Activated T-helper 17 cell treated with anti-CD3 and anti-CD28 coated beads, Interleukin-2, amount 50 U/mL, for 72 hours (primary cell): ENCODE measurements at regions not wholly inside any gene's neighbourhood (a gene's known extent, or its start where the extent isn't known, plus 50 kb on each side); places are given as distances from the start of the nearest gene placed in this dataset.

ENCODE experiments used
- ATAC-seq: fragments of 150-1000 bp; cut with Tn5 transposase; replicated peaks from 2 replicates; pipeline ENCODE4 v1.10.0; 2021; ENCODE audit warnings: mild to moderate bottlenecking, moderate library complexity
- H3K27ac Mint-ChIP-seq: one replicate; pipeline ENCODE4 v1.8.0; 2022; ENCODE audit warnings: mixed read lengths
- H3K27me3 Mint-ChIP-seq: one replicate; pipeline ENCODE4 v1.8.0; 2022; ENCODE audit warnings: mixed read lengths
- H3K36me3 Mint-ChIP-seq: one replicate; pipeline ENCODE4 v1.8.0; 2022; ENCODE audit warnings: low read depth, mild to moderate bottlenecking, mixed read lengths
- H3K4me1 Mint-ChIP-seq: one replicate; pipeline ENCODE4 v1.8.0; 2022; ENCODE audit warnings: mixed read lengths
- H3K4me3 Mint-ChIP-seq: one replicate; pipeline ENCODE4 v1.8.0; 2022; ENCODE audit warnings: mild to moderate bottlenecking, mixed read lengths
- H3K9me3 Mint-ChIP-seq: one replicate; pipeline ENCODE4 v1.8.0; 2022; ENCODE audit warnings: mixed read lengths

- Mint-ChIP-seq H3K36me3 (no peaks in the 10 kb centered on the region), H3K27me3 (peaks cover 35% of the 10 kb centered on the region), H3K27ac (peak overlapping the region; percentile 36), H3K9me3 (no peaks in the 10 kb centered on the region), H3K4me1 (peaks cover 15% of the 10 kb centered on the region), H3K4me3 (no peak overlapping the region)
- no peak for ATAC-seq
These were observed 472.1 kb downstream of the PTPRU start for GRCh38 chr1:29708381-29708780.

DNA sequence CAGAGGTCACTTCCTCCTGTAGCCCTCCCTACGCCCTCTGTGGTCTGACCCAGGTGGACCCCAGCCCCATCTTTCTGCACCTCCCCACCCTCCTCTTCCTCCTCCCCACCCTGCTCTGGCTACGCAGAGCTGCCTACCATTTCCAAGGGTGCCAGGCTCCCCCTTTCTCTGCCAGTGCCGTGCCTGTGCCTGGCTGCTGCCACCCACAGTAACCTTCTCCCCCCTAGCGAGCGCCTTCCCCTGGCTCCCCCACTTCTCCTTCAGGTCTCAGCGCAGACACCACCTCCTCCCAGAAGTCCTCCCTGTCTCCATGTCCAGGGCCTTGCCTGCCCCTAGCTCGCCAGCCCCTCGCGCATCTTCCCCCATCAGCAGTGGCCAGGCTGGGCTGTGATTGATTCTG lies 471.5 kb downstream of the PTPRU start:
- ATAC-seq = no peak
- Mint-ChIP-seq H3K4me3 (no peak overlapping the region), H3K36me3 (no peaks in the 10 kb centered on the region), H3K9me3 (no peaks in the 10 kb centered on the region), H3K4me1 (peaks cover 15% of the 10 kb centered on the region), H3K27me3 (peaks cover 36% of the 10 kb centered on the region), H3K27ac (peak overlapping the region; percentile 5)

DNA sequence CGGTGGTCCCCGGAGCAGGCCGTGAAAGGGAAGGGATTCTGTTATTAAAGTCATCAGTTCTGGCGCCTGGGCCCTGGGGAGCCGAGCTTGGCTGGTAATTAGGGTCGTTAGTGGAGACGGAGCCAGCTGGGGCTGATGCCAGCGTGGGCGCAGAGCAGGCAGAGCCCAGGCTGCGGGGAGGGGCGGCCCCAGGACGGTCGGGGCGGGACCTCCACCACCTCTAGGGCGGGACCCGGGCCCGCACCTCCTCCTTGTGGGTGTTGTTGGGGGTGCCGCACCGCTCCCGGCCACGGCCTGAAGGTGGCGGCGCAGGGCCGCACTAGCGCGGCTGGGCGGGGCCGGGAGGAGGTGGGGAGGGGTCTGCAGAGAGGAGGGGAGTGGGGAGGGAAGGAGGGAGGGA lies 470.6 kb downstream of the PTPRU start:
- Mint-ChIP-seq H3K36me3 (no peaks in the 10 kb centered on the region), H3K4me3 (no peak overlapping the region), H3K27me3 (peaks cover 42% of the 10 kb centered on the region), H3K9me3 (no peaks in the 10 kb centered on the region), H3K27ac (no peak overlapping the region), H3K4me1 (peaks cover 10% of the 10 kb centered on the region)
- peak; percentile 61 for ATAC-seq

- no peaks in the 10 kb centered on the region for H3K9me3 Mint-ChIP-seq
- no peak for ATAC-seq
- H3K27me3 Mint-ChIP-seq = peaks cover 52% of the 10 kb centered on the region
- H3K4me3 Mint-ChIP-seq = no peak overlapping the region
- H3K36me3 Mint-ChIP-seq = no peaks in the 10 kb centered on the region
- peaks cover 3% of the 10 kb centered on the region for H3K4me1 Mint-ChIP-seq
- no peak overlapping the region for H3K27ac Mint-ChIP-seq
These were observed 468.1 kb downstream of the PTPRU start for GRCh38 chr1:29704430-29704829.

GRCh38 chr1:29703596-29704370 lies 467.5 kb downstream of the PTPRU start:
- Mint-ChIP-seq H3K4me1 (no peaks in the 10 kb centered on the region), H3K36me3 (no peaks in the 10 kb centered on the region), H3K27me3 (peaks cover 55% of the 10 kb centered on the region), H3K27ac (no peak overlapping the region), H3K9me3 (no peaks in the 10 kb centered on the region), H3K4me3 (no peak overlapping the region)
- no peak for ATAC-seq

- H3K4me1 Mint-ChIP-seq = no peaks in the 10 kb centered on the region
- ATAC-seq = no peak
- H3K4me3 Mint-ChIP-seq = no peak overlapping the region
- no peaks in the 10 kb centered on the region for H3K9me3 Mint-ChIP-seq
- no peak overlapping the region for H3K27ac Mint-ChIP-seq
- H3K36me3 Mint-ChIP-seq = no peaks in the 10 kb centered on the region
- H3K27me3 Mint-ChIP-seq = peaks cover 42% of the 10 kb centered on the region
These were observed 464.2 kb downstream of the PTPRU start for GRCh38 chr1:29700491-29700890.

- H3K4me3 Mint-ChIP-seq = no peak overlapping the region
- no peak for ATAC-seq
- H3K36me3 Mint-ChIP-seq = no peaks in the 10 kb centered on the region
- peaks cover 28% of the 10 kb centered on the region for H3K27me3 Mint-ChIP-seq
- no peaks in the 10 kb centered on the region for H3K9me3 Mint-ChIP-seq
- H3K4me1 Mint-ChIP-seq = no peaks in the 10 kb centered on the region
- H3K27ac Mint-ChIP-seq = no peak overlapping the region
These were observed 462.3 kb downstream of the PTPRU start for GRCh38 chr1:29698626-29699025.

- no peak for ATAC-seq
- peaks cover 28% of the 10 kb centered on the region for H3K27me3 Mint-ChIP-seq
- H3K9me3 Mint-ChIP-seq = no peaks in the 10 kb centered on the region
- no peaks in the 10 kb centered on the region for H3K4me1 Mint-ChIP-seq
- H3K4me3 Mint-ChIP-seq = no peak overlapping the region
- H3K36me3 Mint-ChIP-seq = no peaks in the 10 kb centered on the region
- no peak overlapping the region for H3K27ac Mint-ChIP-seq
These were observed 461.7 kb downstream of the PTPRU start for GRCh38 chr1:29698033-29698432.

GRCh38 chr1:29697391-29697780 lies 461.1 kb downstream of the PTPRU start:
- Mint-ChIP-seq H3K4me3 (no peak overlapping the region), H3K36me3 (no peaks in the 10 kb centered on the region), H3K27me3 (peaks cover 23% of the 10 kb centered on the region)

DNA sequence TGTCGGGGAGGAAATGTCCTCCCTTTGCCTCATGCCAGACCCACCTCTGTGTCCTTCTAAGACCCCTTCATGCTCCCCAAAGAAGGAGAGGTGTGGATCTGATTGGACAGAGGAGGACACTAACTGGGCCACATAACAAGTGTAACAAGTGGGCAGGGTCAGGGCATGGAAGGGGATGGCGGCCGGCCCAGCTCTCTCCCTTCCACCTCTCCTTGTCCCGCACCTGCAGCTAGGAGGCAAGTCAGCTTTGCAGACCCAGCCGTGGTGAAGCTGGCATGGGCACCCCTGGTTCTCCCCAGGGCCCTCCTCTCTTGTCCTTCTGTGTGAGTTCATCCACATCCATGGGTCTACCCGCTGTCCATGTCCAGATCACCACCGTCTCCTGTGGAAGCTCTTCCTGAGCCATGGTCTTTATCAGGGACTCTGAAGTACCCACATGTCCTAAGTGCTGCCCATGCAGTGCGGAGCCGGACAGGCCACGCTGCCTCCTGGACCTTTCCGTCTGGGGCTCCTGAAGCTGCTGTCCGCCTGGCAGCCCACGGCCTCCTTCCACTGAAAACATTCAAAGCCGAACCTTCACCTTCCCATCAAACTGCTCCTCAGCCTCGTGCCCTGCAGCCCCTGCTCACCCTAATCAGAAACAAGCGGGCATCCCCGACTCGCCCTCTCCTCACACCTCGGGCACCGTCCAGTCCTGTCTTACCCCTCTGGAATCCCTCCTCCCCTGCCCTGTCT lies 460.5 kb downstream of the PTPRU start:
- H3K9me3 Mint-ChIP-seq = no peaks in the 10 kb centered on the region
- H3K4me1 Mint-ChIP-seq = no peaks in the 10 kb centered on the region
- peaks cover 21% of the 10 kb centered on the region for H3K27me3 Mint-ChIP-seq
- ATAC-seq = no peak
- no peak overlapping the region for H3K27ac Mint-ChIP-seq
- no peaks in the 10 kb centered on the region for H3K36me3 Mint-ChIP-seq
- no peak overlapping the region for H3K4me3 Mint-ChIP-seq

More at GRCh38 chr1:29697391-29697780, 461.1 kb downstream of the PTPRU start:
- no peaks in the 10 kb centered on the region for H3K4me1 Mint-ChIP-seq
- ATAC-seq = no peak
- no peak overlapping the region for H3K27ac Mint-ChIP-seq
- H3K9me3 Mint-ChIP-seq = no peaks in the 10 kb centered on the region

GRCh38 chr1:29695803-29696202 lies 459.5 kb downstream of the PTPRU start:
- ATAC-seq = no peak
- Mint-ChIP-seq H3K4me3 (no peak overlapping the region), H3K9me3 (no peaks in the 10 kb centered on the region), H3K4me1 (no peaks in the 10 kb centered on the region), H3K27me3 (peaks cover 19% of the 10 kb centered on the region), H3K36me3 (no peaks in the 10 kb centered on the region), H3K27ac (no peak overlapping the region)

GRCh38 chr1:29695036-29695435 lies 458.7 kb downstream of the PTPRU start:
- Mint-ChIP-seq H3K9me3 (no peaks in the 10 kb centered on the region), H3K36me3 (no peaks in the 10 kb centered on the region), H3K4me3 (no peak overlapping the region), H3K27ac (no peak overlapping the region), H3K27me3 (peaks cover 20% of the 10 kb centered on the region), H3K4me1 (no peaks in the 10 kb centered on the region)
- no peak for ATAC-seq

GRCh38 chr1:29691499-29691898 lies 455.2 kb downstream of the PTPRU start:
- ATAC-seq = no peak
- Mint-ChIP-seq H3K27ac (no peak overlapping the region), H3K36me3 (no peaks in the 10 kb centered on the region), H3K9me3 (no peaks in the 10 kb centered on the region), H3K27me3 (peaks cover 23% of the 10 kb centered on the region), H3K4me1 (no peaks in the 10 kb centered on the region), H3K4me3 (no peak overlapping the region)

GRCh38 chr1:29690156-29690555 lies 453.8 kb downstream of the PTPRU start:
- H3K4me3 Mint-ChIP-seq = no peak overlapping the region
- H3K27ac Mint-ChIP-seq = no peak overlapping the region
- ATAC-seq = no peak
- no peaks in the 10 kb centered on the region for H3K4me1 Mint-ChIP-seq
- no peaks in the 10 kb centered on the region for H3K36me3 Mint-ChIP-seq
- H3K27me3 Mint-ChIP-seq = peaks cover 23% of the 10 kb centered on the region
- no peaks in the 10 kb centered on the region for H3K9me3 Mint-ChIP-seq

DNA sequence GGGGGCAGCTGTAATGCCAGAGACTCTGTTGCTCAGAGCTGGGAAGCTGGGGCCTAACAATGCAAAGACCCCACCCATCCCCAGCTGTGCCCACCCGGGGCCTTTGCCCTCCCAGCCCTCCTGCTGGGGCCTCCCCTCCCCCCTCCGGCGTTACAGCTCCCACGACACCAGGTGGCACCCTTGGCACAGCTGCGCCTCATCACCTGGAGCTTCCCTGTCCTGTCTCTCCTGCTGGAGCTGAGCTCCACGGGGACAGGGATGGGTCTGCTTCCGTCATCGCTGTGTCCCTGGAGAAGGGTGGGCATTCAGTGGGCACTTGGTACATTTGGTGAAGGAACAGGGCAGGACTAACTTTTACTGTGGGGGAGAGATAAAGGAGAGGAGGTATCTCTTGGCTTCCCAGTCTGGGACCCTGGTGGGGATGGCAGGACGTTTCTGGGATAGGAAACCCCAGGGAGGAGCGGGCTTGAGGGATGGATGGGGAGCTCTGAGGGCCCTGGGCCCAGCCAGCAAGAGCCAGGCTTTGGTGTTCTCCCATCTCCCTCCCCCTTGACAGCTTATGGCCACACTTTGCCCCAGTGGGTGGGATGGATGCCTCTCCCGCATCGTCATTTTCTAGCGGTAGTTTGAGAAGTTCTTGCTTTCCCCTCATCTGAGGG lies 453.2 kb downstream of the PTPRU start:
- Mint-ChIP-seq H3K4me3 (no peak overlapping the region), H3K27me3 (peaks cover 28% of the 10 kb centered on the region), H3K9me3 (no peaks in the 10 kb centered on the region), H3K36me3 (no peaks in the 10 kb centered on the region), H3K4me1 (no peaks in the 10 kb centered on the region), H3K27ac (no peak overlapping the region)
- ATAC-seq = no peak
